ENCODE measurements at regions not wholly inside any gene's neighbourhood (a gene's known extent, or its start where the extent isn't known, plus 50 kb on each side); places are given as distances from the start of the nearest gene placed in this dataset.
"Not testable (repeated sequence)": the region's sequence is repeated elsewhere in the genome, so short reads cannot be mapped to it uniquely, and the experiment has no call there.

- DNase-seq (ENCODE audit: extremely low read depth, low read depth, low spot score): no peak
These were observed 131.6 kb upstream of the ID4 start for GRCh38 chr6:19705606-19706005.

GRCh38 chr6:19712012-19712688, 125.0 kb upstream of the ID4 start:
- DNase-seq (ENCODE audit: extremely low read depth, low read depth, low spot score): no peak

GRCh38 chr6:19712998-19713397, 124.2 kb upstream of the ID4 start:
- DNase-seq (ENCODE audit: extremely low read depth, low read depth, low spot score): no peak

GRCh38 chr6:19713411-19713810, 123.8 kb upstream of the ID4 start:
- DNase-seq (ENCODE audit: extremely low read depth, low read depth, low spot score): no peak

- no peak for DNase-seq (ENCODE audit: extremely low read depth, low read depth, low spot score)
These were observed 123.2 kb upstream of the ID4 start for GRCh38 chr6:19713984-19714383.

GRCh38 chr6:19714434-19715166, 122.6 kb upstream of the ID4 start:
- no peak for DNase-seq (ENCODE audit: extremely low read depth, low read depth, low spot score)

- DNase-seq (ENCODE audit: extremely low read depth, low read depth, low spot score): no peak
These were observed 122.0 kb upstream of the ID4 start for GRCh38 chr6:19715167-19715551.

- no peak for DNase-seq (ENCODE audit: extremely low read depth, low read depth, low spot score)
These were observed 117.5 kb upstream of the ID4 start for GRCh38 chr6:19719691-19720128.

GRCh38 chr6:19721766-19722377, 115.3 kb upstream of the ID4 start:
- DNase-seq (ENCODE audit: extremely low read depth, low read depth, low spot score): no peak

- no peak for DNase-seq (ENCODE audit: extremely low read depth, low read depth, low spot score)
These were observed 114.2 kb upstream of the ID4 start for GRCh38 chr6:19722999-19723398.

- DNase-seq (ENCODE audit: extremely low read depth, low read depth, low spot score): no peak
These were observed 113.6 kb upstream of the ID4 start for GRCh38 chr6:19723545-19723944.

GRCh38 chr6:19725436-19725835, 111.7 kb upstream of the ID4 start:
- DNase-seq (ENCODE audit: extremely low read depth, low read depth, low spot score): not testable (repeated sequence)

- no peak for DNase-seq (ENCODE audit: extremely low read depth, low read depth, low spot score)
These were observed 105.9 kb upstream of the ID4 start for GRCh38 chr6:19731282-19731681.

GRCh38 chr6:19734061-19734460, 103.1 kb upstream of the ID4 start:
- DNase-seq (ENCODE audit: extremely low read depth, low read depth, low spot score): no peak

GRCh38 chr6:19734519-19734918, 102.7 kb upstream of the ID4 start:
- no peak for DNase-seq (ENCODE audit: extremely low read depth, low read depth, low spot score)

- no peak for DNase-seq (ENCODE audit: extremely low read depth, low read depth, low spot score)
These were observed 101.1 kb upstream of the ID4 start for GRCh38 chr6:19736066-19736465.

- no peak for DNase-seq (ENCODE audit: extremely low read depth, low read depth, low spot score)
These were observed 99.2 kb upstream of the ID4 start for GRCh38 chr6:19738010-19738409.

GRCh38 chr6:19749722-19750121, 87.4 kb upstream of the ID4 start:
- no peak for DNase-seq (ENCODE audit: extremely low read depth, low read depth, low spot score)

GRCh38 chr6:19752746-19753145, 84.4 kb upstream of the ID4 start:
- DNase-seq (ENCODE audit: extremely low read depth, low read depth, low spot score): no peak

- DNase-seq (ENCODE audit: extremely low read depth, low read depth, low spot score): no peak
These were observed 83.3 kb upstream of the ID4 start for GRCh38 chr6:19753826-19754225.

GRCh38 chr6:19754686-19755085, 82.5 kb upstream of the ID4 start:
- DNase-seq (ENCODE audit: extremely low read depth, low read depth, low spot score): no peak

- DNase-seq (ENCODE audit: extremely low read depth, low read depth, low spot score): no peak
These were observed 82.0 kb upstream of the ID4 start for GRCh38 chr6:19755181-19755580.
